ENCODE measurements at regions not wholly inside any gene's neighbourhood (a gene's known extent, or its start where the extent isn't known, plus 50 kb on each side); places are given as distances from the start of the nearest gene placed in this dataset.

- H3K4me3 ChIP-seq (ENCODE audit: low read length) = no peak overlapping the region
- TF ChIP-seq, protein P1, sequence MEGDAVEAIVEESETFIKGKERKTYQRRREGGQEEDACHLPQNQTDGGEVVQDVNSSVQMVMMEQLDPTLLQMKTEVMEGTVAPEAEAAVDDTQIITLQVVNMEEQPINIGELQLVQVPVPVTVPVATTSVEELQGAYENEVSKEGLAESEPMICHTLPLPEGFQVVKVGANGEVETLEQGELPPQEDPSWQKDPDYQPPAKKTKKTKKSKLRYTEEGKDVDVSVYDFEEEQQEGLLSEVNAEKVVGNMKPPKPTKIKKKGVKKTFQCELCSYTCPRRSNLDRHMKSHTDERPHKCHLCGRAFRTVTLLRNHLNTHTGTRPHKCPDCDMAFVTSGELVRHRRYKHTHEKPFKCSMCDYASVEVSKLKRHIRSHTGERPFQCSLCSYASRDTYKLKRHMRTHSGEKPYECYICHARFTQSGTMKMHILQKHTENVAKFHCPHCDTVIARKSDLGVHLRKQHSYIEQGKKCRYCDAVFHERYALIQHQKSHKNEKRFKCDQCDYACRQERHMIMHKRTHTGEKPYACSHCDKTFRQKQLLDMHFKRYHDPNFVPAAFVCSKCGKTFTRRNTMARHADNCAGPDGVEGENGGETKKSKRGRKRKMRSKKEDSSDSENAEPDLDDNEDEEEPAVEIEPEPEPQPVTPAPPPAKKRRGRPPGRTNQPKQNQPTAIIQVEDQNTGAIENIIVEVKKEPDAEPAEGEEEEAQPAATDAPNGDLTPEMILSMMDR (IDR thresholded peaks at IDR 0.05; ENCODE audit: insufficient read depth, low read depth, low read length, missing control alignments) = no peak
- no peak for DNase-seq (ENCODE audit: low read depth)
Measured at GRCh38 chr18:29196307-29196706, 1019.4 kb upstream of the CDH2 start.

- peak; percentile 37 for DNase-seq (ENCODE audit: low read depth)
- H3K4me3 ChIP-seq (ENCODE audit: low read length) = no peak overlapping the region
- TF ChIP-seq, protein P1 (IDR thresholded peaks at IDR 0.05; ENCODE audit: insufficient read depth, low read depth, low read length, missing control alignments) = peak; percentile 51
Measured at GRCh38 chr18:29191263-29191662, 1014.3 kb upstream of the CDH2 start.

GRCh38 chr18:29188760-29189159, 1011.8 kb upstream of the CDH2 start:
- peak; percentile 81 for DNase-seq (ENCODE audit: low read depth)
- TF ChIP-seq, protein P1 (IDR thresholded peaks at IDR 0.05; ENCODE audit: insufficient read depth, low read depth, low read length, missing control alignments) = no peak

DNA sequence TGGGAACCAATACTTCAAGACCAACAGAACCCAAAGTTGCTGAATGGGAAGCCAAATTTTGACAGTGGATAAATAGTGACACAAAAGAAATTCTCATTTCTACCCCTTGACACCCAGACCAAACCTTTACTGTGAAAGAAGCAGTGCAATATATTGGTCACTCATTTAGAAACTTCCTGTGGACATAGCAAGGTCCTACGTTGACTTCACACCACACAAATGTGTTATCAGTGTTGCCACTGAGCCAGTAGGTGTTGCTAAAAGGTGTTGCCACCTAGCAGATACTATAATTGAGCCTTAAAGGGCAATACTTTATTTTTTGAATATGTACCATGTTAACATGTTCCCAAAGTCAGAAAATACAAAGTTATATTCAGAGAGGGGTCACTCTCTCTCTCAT, 1008.9 kb upstream of the CDH2 start:
- TF ChIP-seq, protein P1 (IDR thresholded peaks at IDR 0.05; ENCODE audit: insufficient read depth, low read depth, low read length, missing control alignments) = no peak
- no peak for DNase-seq (ENCODE audit: low read depth)
- H3K4me3 ChIP-seq (ENCODE audit: low read length) = no peak overlapping the region

More at GRCh38 chr18:29188760-29189159, 1011.8 kb upstream of the CDH2 start:
- no peak overlapping the region for H3K4me3 ChIP-seq (ENCODE audit: low read length)

DNA sequence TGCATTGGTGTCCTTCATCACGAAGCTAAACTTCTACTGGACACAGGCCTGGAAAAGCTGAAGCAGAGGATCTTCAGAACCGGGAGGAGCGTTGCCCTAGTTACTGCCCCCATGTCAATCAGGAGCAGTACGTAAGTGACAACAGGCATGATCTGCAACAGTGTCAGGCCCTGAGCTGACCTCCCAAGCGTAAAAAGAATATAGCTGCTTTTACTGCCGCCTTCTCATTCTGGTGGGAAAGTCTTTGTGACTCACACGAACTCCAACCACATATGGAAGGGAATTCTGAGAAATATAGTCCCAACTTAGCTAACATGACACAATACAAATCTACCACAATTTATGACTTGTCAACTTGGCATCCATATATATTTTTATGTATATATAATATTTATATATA, 1007.7 kb upstream of the CDH2 start:
- no peak overlapping the region for H3K4me3 ChIP-seq (ENCODE audit: low read length)
- TF ChIP-seq, protein P1 (IDR thresholded peaks at IDR 0.05; ENCODE audit: insufficient read depth, low read depth, low read length, missing control alignments) = no peak
- DNase-seq (ENCODE audit: low read depth) = no peak

GRCh38 chr18:29181151-29181901, 1004.4 kb upstream of the CDH2 start:
- TF ChIP-seq, protein P1 (IDR thresholded peaks at IDR 0.05; ENCODE audit: insufficient read depth, low read depth, low read length, missing control alignments) = no peak
- peak; percentile 79 for DNase-seq (ENCODE audit: low read depth)
- no peak overlapping the region for H3K4me3 ChIP-seq (ENCODE audit: low read length)

GRCh38 chr18:29176681-29177080, 999.8 kb upstream of the CDH2 start:
- DNase-seq (ENCODE audit: low read depth) = no peak
- H3K4me3 ChIP-seq (ENCODE audit: low read length) = no peak overlapping the region
- TF ChIP-seq, protein P1 (IDR thresholded peaks at IDR 0.05; ENCODE audit: insufficient read depth, low read depth, low read length, missing control alignments) = no peak
